IMR-90 (cell line): ENCODE measurements at regions not wholly inside any gene's neighbourhood (a gene's known extent, or its start where the extent isn't known, plus 50 kb on each side); places are given as distances from the start of the nearest gene placed in this dataset.
A peak's percentile ranks its signal among the peaks of the same experiment; 100 is the strongest.

Experiments
- ATAC-seq: fragments of 200-7000 bp; cut with Tn5 transposase; 2 replicates; pipeline ENCODE4 v1.9.1; 2020; ENCODE audit warnings: low read depth, mild to moderate bottlenecking, moderate library complexity
- BruUV-seq: library from RNA; stranded (reverse); fragments of 400-500 nt; replicated peaks from 2 replicates; lab custom pipeline; 2021; lab: Mats Ljungman, UMichigan
- CTCF ChIA-PET: fragments of 300-600 bp; formaldehyde crosslinking; extraction: SDS; loops from one replicate; lab custom pipeline; 2021; ENCODE audit warnings: antibody characterized with exemption; lab: Yijun Ruan, JAX
- POLR2A ChIA-PET: fragments of 300-600 bp; sonication (Branson Sonifier 250); formaldehyde crosslinking; loops from one replicate; lab custom pipeline; 2022; ENCODE audit warnings: antibody characterized with exemption; ENCODE audit not compliant: unreplicated experiment; lab: Charles Lee
- DNase-seq: peaks from one replicate; pipeline ENCODE4 v3.0.0; 2013
- H2AFZ ChIP-seq: replicated peaks from 2 replicates; pipeline ENCODE3; 2013; ENCODE audit warnings: low read length, mild to moderate bottlenecking; ENCODE audit not compliant: poor library complexity
- H2AK5ac ChIP-seq: 2 replicates; pipeline ENCODE4 v1.6.1; 2013; ENCODE audit warnings: low read depth, low read length, inconsistent platforms
- H2AK9ac ChIP-seq: replicated peaks from 2 replicates; pipeline ENCODE3; 2013; ENCODE audit warnings: mild to moderate bottlenecking, low read depth, low read length, moderate library complexity; ENCODE audit not compliant: poor library complexity
- H2BK120ac ChIP-seq: 2 replicates; pipeline ENCODE4 v1.6.1; 2013; ENCODE audit warnings: low read depth, low read length, inconsistent platforms
- H2BK15ac ChIP-seq: 3 replicates; pipeline ENCODE4 v1.6.1; 2013; ENCODE audit warnings: low read depth, low read length, inconsistent platforms
- H2BK20ac ChIP-seq: 2 replicates; pipeline ENCODE4 v1.6.1; 2013; ENCODE audit warnings: low read depth, mild to moderate bottlenecking, inconsistent platforms, low read length, moderate library complexity
- H2BK5ac ChIP-seq: 2 replicates; pipeline ENCODE4 v1.6.1; 2013; ENCODE audit warnings: mild to moderate bottlenecking, low read depth, low read length, inconsistent platforms; ENCODE audit not compliant: poor library complexity, severe bottlenecking
- H3K14ac ChIP-seq: replicated peaks from 2 replicates; pipeline ENCODE4 v1.6.1; 2013; ENCODE audit warnings: low read depth, low read length, inconsistent platforms
- H3K18ac ChIP-seq: 2 replicates; pipeline ENCODE4 v1.6.1; 2013; ENCODE audit warnings: low read depth, low read length, control low read depth
- H3K23ac ChIP-seq: 2 replicates; pipeline ENCODE4 v1.6.1; 2013; ENCODE audit warnings: low read depth, low read length, inconsistent platforms
- H3K27ac ChIP-seq: 2 replicates; pipeline ENCODE4 v1.5.1; 2013; ENCODE audit warnings: mild to moderate bottlenecking, control low read depth, low read length; ENCODE audit not compliant: insufficient read depth
- H3K27me3 ChIP-seq: 2 replicates; pipeline ENCODE4 v1.6.1; 2013; ENCODE audit warnings: low read length; ENCODE audit not compliant: control insufficient read depth, insufficient read depth
- H3K36me3 ChIP-seq: 2 replicates; pipeline ENCODE4 v1.6.1; 2013; ENCODE audit warnings: low read length, mixed read lengths; ENCODE audit not compliant: control insufficient read depth, insufficient read depth
- H3K4ac ChIP-seq: 2 replicates; pipeline ENCODE4 v1.6.1; 2013; ENCODE audit warnings: low read depth, low read length, inconsistent platforms
- H3K4me1 ChIP-seq: 2 replicates; pipeline ENCODE4 v1.6.1; 2013; ENCODE audit warnings: low read length, mixed read lengths; ENCODE audit not compliant: control insufficient read depth, insufficient read depth
- H3K4me2 ChIP-seq: 2 replicates; pipeline ENCODE4 v1.6.1; 2013; ENCODE audit warnings: low read depth, mild to moderate bottlenecking, control low read depth, low read length, moderate library complexity
- H3K4me3 ChIP-seq: 2 replicates; pipeline ENCODE4 v1.5.1; 2013; ENCODE audit warnings: low read depth, mild to moderate bottlenecking, control low read depth, low read length, moderate library complexity; ENCODE audit not compliant: insufficient read depth
- H3K56ac ChIP-seq: 2 replicates; pipeline ENCODE4 v1.6.1; 2013; ENCODE audit warnings: low read length, inconsistent platforms; ENCODE audit not compliant: insufficient read depth; ENCODE audit errors: extremely low read depth
- H3K79me1 ChIP-seq, 2 experiments: 2 replicates each; pipeline ENCODE4 v1.6.1; 2013; ENCODE audit warnings: low read length in 2 of 2, inconsistent platforms in 1 of 2, low read depth in 1 of 2
- H3K9ac ChIP-seq: 2 replicates; pipeline ENCODE4 v1.6.1; 2013; ENCODE audit warnings: low read depth, low read length, control low read depth
- H3K9me1 ChIP-seq: 2 replicates; pipeline ENCODE4 v1.6.1; 2013; ENCODE audit warnings: low read length, inconsistent platforms; ENCODE audit not compliant: insufficient read depth
- H3K9me3 ChIP-seq: 2 replicates; pipeline ENCODE4 v1.6.1; 2013; ENCODE audit warnings: low read length; ENCODE audit not compliant: control insufficient read depth, insufficient read depth
- H4K20me1 ChIP-seq: 2 replicates; pipeline ENCODE4 v1.6.1; 2013; ENCODE audit warnings: low read length, inconsistent platforms; ENCODE audit not compliant: insufficient read depth
- H4K5ac ChIP-seq: 2 replicates; pipeline ENCODE4 v1.6.1; 2013; ENCODE audit warnings: mild to moderate bottlenecking, low read depth, low read length, control low read depth
- H4K8ac ChIP-seq, 2 experiments: 2 replicates each; pipeline ENCODE4 v1.6.1; 2013; ENCODE audit warnings: low read depth in 2 of 2, low read length in 2 of 2, control low read depth in 1 of 2, inconsistent platforms in 1 of 2
- H4K91ac ChIP-seq: 2 replicates; pipeline ENCODE4 v1.6.1; 2013; ENCODE audit warnings: low read depth, low read length, inconsistent platforms; ENCODE audit not compliant: insufficient read depth
- BHLHE40 ChIP-seq: fragments of 150-350 bp; IDR thresholded peaks from 2 replicates; pipeline ENCODE4 v1.6.1; 2016; ENCODE audit warnings: mild to moderate bottlenecking, low read depth, low read length
- CEBPB ChIP-seq: IDR thresholded peaks from 2 replicates; pipeline ENCODE4 v1.6.1; 2012; ENCODE audit warnings: low read depth, low read length, improper control_type of control experiment
- CHD1 ChIP-seq: IDR thresholded peaks from 2 replicates; pipeline ENCODE4 v1.6.1; 2012; ENCODE audit warnings: low read depth, low read length, improper control_type of control experiment
- MAFK ChIP-seq: IDR thresholded peaks from 2 replicates; pipeline ENCODE4 v1.6.1; 2012; ENCODE audit warnings: low read depth, low read length, improper control_type of control experiment
- NFE2L2 ChIP-seq: fragments of 150-350 bp; IDR thresholded peaks from 2 replicates; pipeline ENCODE4 v1.6.1; 2016; ENCODE audit warnings: low read depth, mild to moderate bottlenecking, low read length
- RAD21 ChIP-seq: IDR thresholded peaks from 2 replicates; pipeline ENCODE4 v1.6.1; 2012; ENCODE audit warnings: low read length, improper control_type of control experiment
- RFX5 ChIP-seq: IDR thresholded peaks from 2 replicates; pipeline ENCODE4 v1.8.0; 2012; ENCODE audit warnings: low read depth, mild to moderate bottlenecking, low read length, moderate library complexity
- SMC3 ChIP-seq: fragments of 150-350 bp; IDR thresholded peaks from 2 replicates; pipeline ENCODE4 v1.6.1; 2016; ENCODE audit warnings: low read depth, mild to moderate bottlenecking, antibody characterized with exemption, low read length, moderate library complexity
- WGBS, 2 experiments: methylation state at CpG; one replicate each; pipeline versions ENCODE4 v1.1.5 to v1.1.7; 2013; ENCODE audit warnings: missing lambda C conversion rate in 2 of 2; ENCODE audit not compliant: insufficient read length in 1 of 2; ENCODE audit errors: extremely low coverage in 2 of 2; 5-methylcytosine and 5-hydroxymethylcytosine counted together
- dilution Hi-C: fragments of 300-500 bp; cut with HindIII; formaldehyde crosslinking; loops from one replicate; pipeline ENCODE4 v1.14.3; 2018; ENCODE audit warnings: low sequenced_read_pairs; ENCODE audit not compliant: unreplicated experiment
- in situ Hi-C: fragments of 300-500 bp; cut with MboI; formaldehyde crosslinking; loops from 3 replicates; pipeline ENCODE4 v1.14.3; 2019; ENCODE audit warnings: low sequenced_read_pairs, inconsistent platforms, mixed read lengths
- intact Hi-C: fragments of 100-400 bp; cut with micrococcal nuclease; formaldehyde crosslinking; loops from 2 replicates; pipeline ENCODE4 v1.10.0; 2022

GRCh38 chr2:237208373-237209260 is 122.9 kb downstream of the COPS8 start:
- BruUV-seq = no TSS peak
- peak overlapping the region; percentile 81 for H3K23ac ChIP-seq
- peak; percentile 75 for ATAC-seq
- peak overlapping the region; percentile 90 for H2BK20ac ChIP-seq
- WGBS, 2 experiments = 62% methylated on average over 7 of the region's 16 CpGs; no CpG with 5 or more reads in 1 of the 2 experiments
- no peaks in the 10 kb centered on the region for H3K36me3 ChIP-seq
- H3K79me1 ChIP-seq = peaks cover 0 to 49% of the 10 kb centered on the region in 2 experiments; a peak in 3 of 4 replicates
- H2BK15ac ChIP-seq = peak overlapping the region; percentile 99
- H3K4me1 ChIP-seq = peaks cover 30% of the 10 kb centered on the region
- intact Hi-C loops (no loop called here), in situ Hi-C loops (no loop called here), dilution Hi-C loops (no loop called here)
- ChIA-PET POLR2A (no interaction called here), CTCF (no interaction called here)
- peak; percentile 96 for DNase-seq
- H3K18ac ChIP-seq = peak overlapping the region; percentile 79
- peaks cover 50% of the 10 kb centered on the region for H3K9me1 ChIP-seq
- H2BK120ac ChIP-seq = peak overlapping the region; percentile 97
- peak overlapping the region; percentile 24 for H3K4me2 ChIP-seq
- H4K8ac ChIP-seq = peak overlapping the region; percentile 63 to 97
- H3K14ac ChIP-seq = peak overlapping the region; percentile 96
- H4K20me1 ChIP-seq = no peaks in the 10 kb centered on the region
- no peaks in the 10 kb centered on the region for H3K9me3 ChIP-seq
- H2AFZ ChIP-seq = peak overlapping the region; percentile 81
- H4K91ac ChIP-seq = peak overlapping the region; percentile 96
- no peaks in the 10 kb centered on the region for H3K27me3 ChIP-seq
- H3K27ac ChIP-seq = peak overlapping the region; percentile 96
- peak overlapping the region; percentile 93 for H2AK5ac ChIP-seq
- H3K56ac ChIP-seq = peak overlapping the region; percentile 84
- H3K4ac ChIP-seq = peak overlapping the region; percentile 95
- peak overlapping the region; percentile 65 for H4K5ac ChIP-seq
- TF ChIP-seq NFE2L2 = 0 out of 2 replicates have a peak, but pooled peaks have one; percentile 20
- 0 out of 2 replicates have a peak, but pooled peaks have one; percentile 3 for TF ChIP-seq RAD21
- peak; percentile 90 for TF ChIP-seq CEBPB
- TF ChIP-seq CHD1 = 0 out of 2 replicates have a peak, but pooled peaks have one; percentile 87
- no peak for TF ChIP-seq RFX5
- peak; percentile 13; the same call in 1 of the 2 replicates for TF ChIP-seq SMC3
- no peak; the same call in 1 of the 2 replicates for TF ChIP-seq MAFK
- TF ChIP-seq BHLHE40 = no peak
- peak overlapping the region; percentile 93 for H2BK5ac ChIP-seq
- no peak overlapping the region for H3K4me3 ChIP-seq
- H2AK9ac ChIP-seq = peak overlapping the region; percentile 18
- H3K9ac ChIP-seq = peak overlapping the region; percentile 79
